ENCODE measurements at regions not wholly inside any gene's neighbourhood (a gene's known extent, or its start where the extent isn't known, plus 50 kb on each side); places are given as distances from the start of the nearest gene placed in this dataset.

DNA sequence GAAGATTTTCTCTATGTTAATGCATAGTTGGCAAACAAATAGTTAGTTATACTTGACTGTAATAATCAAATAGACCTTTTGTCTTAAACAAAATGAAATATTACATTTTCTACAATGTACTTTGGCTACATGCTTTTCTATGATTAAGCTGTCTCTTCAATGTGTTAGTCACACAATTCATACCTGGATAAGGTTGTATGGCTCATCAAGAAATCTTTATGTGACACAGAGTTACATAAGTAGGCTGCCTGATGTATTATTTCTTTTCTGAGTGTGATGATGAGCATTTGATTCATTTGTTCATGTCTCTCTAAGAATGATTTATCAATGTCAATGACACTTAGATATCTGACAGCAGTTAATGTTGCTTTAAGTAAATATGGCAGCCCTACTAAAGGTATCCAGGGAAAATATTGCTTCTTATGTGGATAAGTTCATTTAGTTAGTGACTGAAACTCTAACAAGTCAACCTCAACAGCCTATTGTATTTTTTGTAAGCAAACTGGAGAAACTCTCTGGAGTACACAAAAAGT is 157.4 kb upstream of the SOX2 start:
- TF ChIP-seq POLR2AphosphoS5 (IDR thresholded peaks at IDR 0.05; ENCODE audit: low read depth, low read length) (no peak), TAF1 (IDR thresholded peaks at IDR 0.05; ENCODE audit: borderline replicate concordance, low read depth, low read length) (no peak), POLR2A (IDR thresholded peaks at IDR 0.05; ENCODE audit: low read depth, low read length) (no peak)
